GM23338 (cell line): ENCODE measurements at regions not wholly inside any gene's neighbourhood (a gene's known extent, or its start where the extent isn't known, plus 50 kb on each side); places are given as distances from the start of the nearest gene placed in this dataset.

Experiments
- ATAC-seq: fragments of 200-7000 bp; cut with Tn5 transposase; 3 replicates; pipeline ENCODE4 v1.9.1; 2020
- DNase-seq: peaks from one replicate; pipeline ENCODE4 v3.0.0-alpha.2; 2015; ENCODE audit warnings: low spot score
- H2AFZ ChIP-seq: fragments of 200-600 bp; sonication (generic); 2 replicates; pipeline ENCODE4 v1.8.0; 2016; ENCODE audit warnings: antibody characterized with exemption, mild to moderate bottlenecking, moderate library complexity
- H3F3A ChIP-seq: fragments of 200-600 bp; sonication (generic); replicated peaks from 2 replicates; pipeline ENCODE4 v1.8.0; 2017; ENCODE audit warnings: antibody characterized with exemption, mixed run types, low read depth
- H3K27ac ChIP-seq: fragments of 200-600 bp; sonication (generic); 2 replicates; pipeline ENCODE4 v1.6.1; 2016; ENCODE audit warnings: low read depth
- H3K27me3 ChIP-seq: fragments of 200-600 bp; sonication (generic); 2 replicates; pipeline ENCODE4 v1.8.0; 2016; ENCODE audit warnings: mild to moderate bottlenecking, mixed run types, moderate library complexity; ENCODE audit not compliant: insufficient read depth
- H3K36me3 ChIP-seq: fragments of 200-600 bp; sonication (generic); 2 replicates; pipeline ENCODE4 v1.8.0; 2016; ENCODE audit warnings: mild to moderate bottlenecking; ENCODE audit not compliant: insufficient read depth
- H3K4me1 ChIP-seq: fragments of 200-600 bp; sonication (generic); 2 replicates; pipeline ENCODE4 v1.8.0; 2016; ENCODE audit warnings: mild to moderate bottlenecking, moderate library complexity; ENCODE audit not compliant: insufficient read depth
- H3K4me2 ChIP-seq: fragments of 200-600 bp; sonication (generic); 2 replicates; pipeline ENCODE4 v1.7.1; 2017; ENCODE audit warnings: mixed run types
- H3K4me3 ChIP-seq: fragments of 200-600 bp; sonication (generic); 2 replicates; pipeline ENCODE4 v1.6.1; 2016; ENCODE audit warnings: mixed run types
- H3K79me2 ChIP-seq: fragments of 200-600 bp; sonication (generic); replicated peaks from 2 replicates; pipeline ENCODE4 v1.8.0; 2017; ENCODE audit warnings: mild to moderate bottlenecking; ENCODE audit not compliant: insufficient read depth
- H3K9me2 ChIP-seq: fragments of 200-600 bp; sonication (generic); 2 replicates; pipeline ENCODE4 v1.8.0; 2017; ENCODE audit not compliant: insufficient read depth
- H4K20me1 ChIP-seq: fragments of 200-600 bp; sonication (generic); replicated peaks from 2 replicates; pipeline ENCODE4 v1.8.0; 2017; ENCODE audit warnings: mild to moderate bottlenecking; ENCODE audit not compliant: insufficient read depth
- H3K27ac Mint-ChIP-seq: 2 replicates; pipeline ENCODE4 v1.8.0; 2020; ENCODE audit warnings: inconsistent platforms, mild to moderate bottlenecking, moderate library complexity, mixed read lengths
- H3K27me3 Mint-ChIP-seq: 3 replicates; pipeline ENCODE4 v1.8.0; 2022; ENCODE audit warnings: low read depth, mild to moderate bottlenecking, moderate library complexity, mixed read lengths, inconsistent platforms; ENCODE audit not compliant: insufficient read depth, poor library complexity
- H3K36me3 Mint-ChIP-seq: 3 replicates; pipeline ENCODE4 v1.8.0; 2021; ENCODE audit warnings: low read depth, mild to moderate bottlenecking, inconsistent platforms, moderate library complexity, mixed read lengths
- H3K4me1 Mint-ChIP-seq: 3 replicates; pipeline ENCODE4 v1.8.0; 2020; ENCODE audit warnings: mild to moderate bottlenecking, inconsistent platforms, mixed read lengths
- H3K4me3 Mint-ChIP-seq: 3 replicates; pipeline ENCODE4 v1.8.0; 2021; ENCODE audit warnings: moderate library complexity, mild to moderate bottlenecking, inconsistent platforms, mixed read lengths
- H3K9me3 Mint-ChIP-seq: 3 replicates; pipeline ENCODE4 v1.8.0; 2020; ENCODE audit warnings: moderate library complexity, mild to moderate bottlenecking, inconsistent platforms, mixed read lengths
- CREB1 ChIP-seq: fragments of 250-450 bp; sonication (Bioruptor Pico); IDR thresholded peaks from 2 replicates; pipeline ENCODE4 v1.5.0; 2020; ENCODE audit warnings: low read depth, mild to moderate bottlenecking, moderate library complexity
- EZH2phosphoT487 ChIP-seq: fragments of 200-600 bp; sonication (generic); IDR thresholded peaks from one replicate; pipeline ENCODE4 v1.8.1; 2018; ENCODE audit warnings: antibody characterized with exemption; ENCODE audit not compliant: unreplicated experiment
- JUNB ChIP-seq: IDR thresholded peaks from one replicate; pipeline ENCODE4 v1.6.1; 2016; ENCODE audit warnings: antibody characterized with exemption; ENCODE audit not compliant: unreplicated experiment
- NANOG ChIP-seq: IDR thresholded peaks from 2 replicates; pipeline ENCODE4 v1.6.1; 2016; ENCODE audit warnings: antibody characterized with exemption, borderline replicate concordance
- POLR2AphosphoS5 ChIP-seq: IDR thresholded peaks from 2 replicates; pipeline ENCODE4 v1.6.1; 2016; ENCODE audit warnings: antibody characterized with exemption, low read depth
- STAT1 ChIP-seq: IDR thresholded peaks from one replicate; pipeline ENCODE4 v1.6.1; 2016; ENCODE audit warnings: antibody characterized with exemption; ENCODE audit not compliant: unreplicated experiment
- ZNF114 ChIP-seq: fragments of 250-450 bp; sonication (Bioruptor Pico); IDR thresholded peaks from 2 replicates; pipeline ENCODE4 v1.5.0; 2020; ENCODE audit warnings: mild to moderate bottlenecking, moderate library complexity
- ZNF331 ChIP-seq: fragments of 250-450 bp; sonication (Bioruptor Pico); IDR thresholded peaks from 2 replicates; pipeline ENCODE4 v1.5.0; 2020; ENCODE audit warnings: low read depth, mild to moderate bottlenecking, moderate library complexity
- TF ChIP-seq, protein P1 (sequence below): IDR thresholded peaks from 2 replicates; pipeline ENCODE4 v1.6.1; 2016; ENCODE audit warnings: antibody characterized with exemption

GRCh38 chr10:47053081-47053798 is 142.0 kb downstream of the PTPN20 start:
- TF ChIP-seq, protein P1, sequence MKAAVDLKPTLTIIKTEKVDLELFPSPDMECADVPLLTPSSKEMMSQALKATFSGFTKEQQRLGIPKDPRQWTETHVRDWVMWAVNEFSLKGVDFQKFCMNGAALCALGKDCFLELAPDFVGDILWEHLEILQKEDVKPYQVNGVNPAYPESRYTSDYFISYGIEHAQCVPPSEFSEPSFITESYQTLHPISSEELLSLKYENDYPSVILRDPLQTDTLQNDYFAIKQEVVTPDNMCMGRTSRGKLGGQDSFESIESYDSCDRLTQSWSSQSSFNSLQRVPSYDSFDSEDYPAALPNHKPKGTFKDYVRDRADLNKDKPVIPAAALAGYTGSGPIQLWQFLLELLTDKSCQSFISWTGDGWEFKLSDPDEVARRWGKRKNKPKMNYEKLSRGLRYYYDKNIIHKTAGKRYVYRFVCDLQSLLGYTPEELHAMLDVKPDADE, result no peak
- TF ChIP-seq NANOG (no peak), STAT1 (no peak), ZNF331 (CRISPR knock-in tag) (no peak), JUNB (no peak), POLR2AphosphoS5 (no peak), ZNF114 (CRISPR knock-in tag) (no peak)
- H3K9me3 Mint-ChIP-seq, result no peaks in the 10 kb centered on the region
- H3K27me3 ChIP-seq, result no peaks in the 10 kb centered on the region
- peaks cover 2% of the 10 kb centered on the region for H3K27me3 Mint-ChIP-seq
- no peaks in the 10 kb centered on the region for H4K20me1 ChIP-seq
- H3K4me2 ChIP-seq, result no peak overlapping the region
- no peaks in the 10 kb centered on the region for H3K36me3 ChIP-seq
- DNase-seq (no peak), ATAC-seq (no peak)
- H3K79me2 ChIP-seq, result no peaks in the 10 kb centered on the region
- H3K36me3 Mint-ChIP-seq, result no peaks in the 10 kb centered on the region
- no peaks in the 10 kb centered on the region for H3K4me1 ChIP-seq
- no peak overlapping the region for H3K27ac Mint-ChIP-seq
- H3K4me3 ChIP-seq, result no peak overlapping the region
- H3K4me1 Mint-ChIP-seq, result no peaks in the 10 kb centered on the region
- H3K27ac ChIP-seq, result no peak overlapping the region
- no peak overlapping the region for H2AFZ ChIP-seq
- no peaks in the 10 kb centered on the region for H3K9me2 ChIP-seq
- no peak overlapping the region for H3K4me3 Mint-ChIP-seq
- H3F3A ChIP-seq, result no peaks in the 10 kb centered on the region

GRCh38 chr10:47054974-47055373 is 143.7 kb downstream of the PTPN20 start:
- ATAC-seq, result no peak
- TF ChIP-seq EZH2phosphoT487 (no peak), CREB1 (CRISPR knock-in tag) (no peak)
- TF ChIP-seq, protein P1, result no peak
- Mint-ChIP-seq H3K27me3 (peaks cover 1% of the 10 kb centered on the region), H3K36me3 (no peaks in the 10 kb centered on the region), H3K4me3 (no peak overlapping the region), H3K4me1 (no peaks in the 10 kb centered on the region), H3K9me3 (no peaks in the 10 kb centered on the region), H3K27ac (no peak overlapping the region)
- DNase-seq, result no peak
- Histone ChIP-seq H3K36me3 (no peaks in the 10 kb centered on the region), H3K27ac (no peak overlapping the region), H3K4me1 (no peaks in the 10 kb centered on the region), H4K20me1 (no peaks in the 10 kb centered on the region), H3F3A (no peaks in the 10 kb centered on the region), H3K27me3 (no peaks in the 10 kb centered on the region), H2AFZ (no peak overlapping the region), H3K9me2 (no peaks in the 10 kb centered on the region), H3K4me3 (no peak overlapping the region), H3K4me2 (no peak overlapping the region), H3K79me2 (no peaks in the 10 kb centered on the region)
